MCF 10A (cell line): ENCODE measurements at regions not wholly inside any gene's neighbourhood (a gene's known extent, or its start where the extent isn't known, plus 50 kb on each side); places are given as distances from the start of the nearest gene placed in this dataset.
"Not testable (repeated sequence)": the region's sequence is repeated elsewhere in the genome, so short reads cannot be mapped to it uniquely, and the experiment has no call there.

Source experiments
- BruUV-seq: library from RNA; stranded (reverse); fragments of 400-500 nt; replicated peaks from 2 replicates; lab custom pipeline; 2021; lab: Mats Ljungman, UMichigan
- CTCF ChIA-PET: fragments of 300-600 bp; sonication (Branson Sonifier 250); formaldehyde crosslinking; extraction: SDS; loops from one replicate; lab custom pipeline; 2021; ENCODE audit warnings: antibody characterized with exemption, inconsistent platforms; lab: Yijun Ruan, JAX
- POLR2A ChIA-PET: fragments of 300-600, 350-650 bp; sonication (Branson Sonifier 250); formaldehyde crosslinking; extraction: SDS; loops from one replicate; lab custom pipeline; 2020; ENCODE audit warnings: antibody characterized with exemption, inconsistent platforms; lab: Yijun Ruan, JAX
- DNase-seq: peaks from one replicate; pipeline ENCODE4 v3.0.0-alpha.2; 2018; ENCODE audit not compliant: unreplicated experiment
- H3K27ac Mint-ChIP-seq: one replicate; pipeline ENCODE4 v1.8.0; 2022; ENCODE audit warnings: mild to moderate bottlenecking, low read depth, mixed read lengths; ENCODE audit not compliant: unreplicated experiment
- H3K27me3 Mint-ChIP-seq: one replicate; pipeline ENCODE4 v1.8.0; 2022; ENCODE audit warnings: mixed read lengths; ENCODE audit not compliant: insufficient read depth, unreplicated experiment
- H3K36me3 Mint-ChIP-seq: one replicate; pipeline ENCODE4 v1.8.0; 2022; ENCODE audit warnings: mild to moderate bottlenecking, moderate library complexity, mixed read lengths; ENCODE audit not compliant: insufficient read depth, unreplicated experiment
- H3K4me1 Mint-ChIP-seq: one replicate; pipeline ENCODE4 v1.8.0; 2022; ENCODE audit warnings: mixed read lengths; ENCODE audit not compliant: insufficient read depth, unreplicated experiment
- H3K4me3 Mint-ChIP-seq: one replicate; pipeline ENCODE4 v1.8.0; 2022; ENCODE audit warnings: mild to moderate bottlenecking, moderate library complexity, mixed read lengths; ENCODE audit not compliant: unreplicated experiment
- H3K9me3 Mint-ChIP-seq: one replicate; pipeline ENCODE4 v1.8.0; 2022; ENCODE audit warnings: mixed read lengths; ENCODE audit not compliant: unreplicated experiment
- CTCF ChIP-seq: fragments of 200-600 bp; IDR thresholded peaks from one replicate; pipeline ENCODE4 v1.8.0; 2022; ENCODE audit warnings: antibody characterized with exemption, mild to moderate bottlenecking; ENCODE audit not compliant: unreplicated experiment
- intact Hi-C: fragments of 100-400 bp; cut with micrococcal nuclease; formaldehyde crosslinking; loops from 2 replicates; pipeline ENCODE4 v1.14.1; 2022

DNA sequence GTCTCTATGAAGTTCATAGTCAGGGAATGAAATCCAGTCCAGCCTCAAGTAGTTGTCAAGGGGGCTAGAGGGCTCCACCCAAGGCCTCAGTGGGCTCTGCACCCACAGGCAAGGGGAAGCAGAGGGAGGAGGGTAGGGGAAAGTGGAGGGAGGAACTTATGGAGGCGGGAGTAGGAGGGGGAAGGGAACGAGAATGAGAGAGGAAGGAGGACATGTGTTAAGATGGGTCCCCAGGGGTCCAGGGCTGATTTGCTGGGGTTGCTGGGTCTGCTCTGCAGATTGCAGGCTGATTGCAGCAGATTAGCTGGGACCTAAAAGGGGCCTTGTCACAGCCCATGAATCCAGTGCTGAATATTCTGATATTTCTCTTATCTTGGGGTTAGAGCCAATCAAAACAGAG lies 166.9 kb upstream of the IL12B start:
- DNase-seq, result no peak
- BruUV-seq, result no TSS peak
- intact Hi-C loops, result no loop called here
- H3K4me1 Mint-ChIP-seq, result no peaks in the 10 kb centered on the region
- TF ChIP-seq CTCF, result no peak
- H3K36me3 Mint-ChIP-seq, result no peaks in the 10 kb centered on the region
- H3K4me3 Mint-ChIP-seq, result no peak overlapping the region
- H3K9me3 Mint-ChIP-seq, result peaks cover 6% of the 10 kb centered on the region
- POLR2A ChIA-PET, result interaction anchor here (0.6 kb wide), 1 partner anchor 418 kb away, joined by 3 read pairs; no protein-coding TSS in a partner anchor
- no peaks in the 10 kb centered on the region for H3K27me3 Mint-ChIP-seq
- CTCF ChIA-PET, result interaction anchor here (0.7 to 1.8 kb wide), 2 partner anchors 9 to 490 kb away, joined by 3 to 6 read pairs; no protein-coding TSS in a partner anchor
- no peak overlapping the region for H3K27ac Mint-ChIP-seq

GRCh38 chr5:159498630-159499029 lies 168.3 kb upstream of the IL12B start:
- no TSS peak for BruUV-seq
- Mint-ChIP-seq H3K9me3 (peaks cover 6% of the 10 kb centered on the region), H3K4me3 (no peak overlapping the region), H3K27ac (no peak overlapping the region), H3K4me1 (no peaks in the 10 kb centered on the region), H3K27me3 (no peaks in the 10 kb centered on the region), H3K36me3 (no peaks in the 10 kb centered on the region)
- CTCF ChIA-PET, result interaction anchor here (0.6 to 1.1 kb wide), 4 partner anchors 18 to 328 kb away, joined by 3 to 6 read pairs (median 4); no protein-coding TSS in a partner anchor
- POLR2A ChIA-PET, result interaction anchor here (0.7 kb wide), 1 partner anchor 449 kb away, joined by 3 read pairs; no protein-coding TSS in a partner anchor
- TF ChIP-seq CTCF, result no peak
- intact Hi-C loops, result no loop called here
- DNase-seq, result no peak

DNA sequence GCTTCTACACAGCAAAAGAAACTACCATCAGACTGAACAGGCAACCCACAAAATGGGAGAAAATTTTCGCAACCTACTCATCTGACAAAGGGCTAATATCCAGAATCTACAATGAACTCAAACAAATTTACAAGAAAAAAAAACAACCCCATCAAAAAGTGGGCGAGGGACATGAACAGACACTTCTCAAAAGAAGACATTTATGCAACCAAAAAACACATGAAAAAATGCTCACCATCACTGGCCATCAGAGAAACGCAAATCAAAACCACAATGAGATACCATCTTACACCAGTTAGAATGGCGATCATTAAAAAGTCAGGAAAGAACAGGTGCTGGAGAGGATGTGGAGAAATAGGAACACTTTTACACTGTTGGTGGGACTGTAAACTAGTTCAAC lies 171.8 kb upstream of the IL12B start:
- H3K27me3 Mint-ChIP-seq, DNase-seq, H3K36me3 Mint-ChIP-seq, POLR2A ChIA-PET, CTCF ChIA-PET, intact Hi-C loops, H3K27ac Mint-ChIP-seq, BruUV-seq, H3K4me3 Mint-ChIP-seq, H3K9me3 Mint-ChIP-seq, H3K4me1 Mint-ChIP-seq: not testable (repeated sequence)

GRCh38 chr5:159503236-159503635 lies 172.9 kb upstream of the IL12B start:
- CTCF ChIA-PET, result interaction anchor here (0.7 to 5.3 kb wide), 7 partner anchors 12 to 488 kb away, joined by 3 to 40 read pairs (median 5); no protein-coding TSS in a partner anchor
- H3K9me3 Mint-ChIP-seq, result no peaks in the 10 kb centered on the region
- no peaks in the 10 kb centered on the region for H3K27me3 Mint-ChIP-seq
- H3K4me1 Mint-ChIP-seq, result peaks cover 6% of the 10 kb centered on the region
- H3K36me3 Mint-ChIP-seq, result no peaks in the 10 kb centered on the region
- H3K27ac Mint-ChIP-seq, result no peak overlapping the region
- intact Hi-C loops, result no loop called here
- no peak overlapping the region for H3K4me3 Mint-ChIP-seq
- POLR2A ChIA-PET, result no interaction called here
- no peak for DNase-seq
- BruUV-seq, result no TSS peak
- no peak for TF ChIP-seq CTCF
